HCT116 (cell line): ENCODE measurements at regions not wholly inside any gene's neighbourhood (a gene's known extent, or its start where the extent isn't known, plus 50 kb on each side); places are given as distances from the start of the nearest gene placed in this dataset.

ENCODE experiments used
- ATAC-seq: fragments of 200-7000 bp; cut with Tn5 transposase; 2 replicates; pipeline ENCODE4 v1.9.1; 2020; ENCODE audit warnings: mild to moderate bottlenecking, moderate library complexity
- BruUV-seq: library from RNA; stranded (reverse); fragments of 400-500 nt; replicated peaks from 2 replicates; lab custom pipeline; 2021; lab: Mats Ljungman, UMichigan
- CTCF ChIA-PET: fragments of 300-600 bp; sonication (Branson Sonifier 250); formaldehyde crosslinking; loops from one replicate; lab custom pipeline; 2021; ENCODE audit warnings: antibody characterized with exemption; lab: Charles Lee
- POLR2A ChIA-PET: fragments of 300-600, 350-600 bp; sonication (Branson Sonifier 250); formaldehyde crosslinking; loops from one replicate; lab custom pipeline; 2021; ENCODE audit warnings: antibody characterized with exemption; lab: Charles Lee
- RAD21 ChIA-PET, 2 experiments: fragments of 300-600 bp; sonication (Branson Sonifier 250); formaldehyde crosslinking; loops; one replicate each; lab custom pipeline; 2023; ENCODE audit warnings: low total read pairs in 2 of 2; ENCODE audit not compliant: uncharacterized antibody in 2 of 2, unreplicated experiment in 2 of 2, low non-redundant PET in 1 of 2; lab: Charles Lee
- DNase-seq: peaks from one replicate; pipeline ENCODE4 v3.0.0-alpha.2; 2010; ENCODE audit warnings: low read depth, low spot score
- H2AFZ ChIP-seq: fragments of 200-600 bp; shearing (Covaris generic), sonication (generic); 2 replicates; pipeline ENCODE4 v1.6.1; 2017; ENCODE audit warnings: low read depth, mixed run types, mixed read lengths, antibody characterized with exemption, low read length; ENCODE audit not compliant: poor library complexity, severe bottlenecking
- H3K27ac ChIP-seq: 2 replicates; pipeline ENCODE4 v1.5.1; 2012; ENCODE audit warnings: low read depth, low read length
- H3K27me3 ChIP-seq: fragments of 200-600 bp; sonication (generic); 2 replicates; pipeline ENCODE4 v1.6.1; 2016; ENCODE audit warnings: mixed run types, low read length, mixed read lengths; ENCODE audit not compliant: insufficient read depth
- H3K36me3 ChIP-seq, 2 experiments: fragments of 200-500 bp in 1 of 2; fragments of 200-600 bp in 1 of 2; sonication (Bioruptor generic) in 1 of 2; sonication (generic) in 1 of 2; 2 replicates each; pipeline versions ENCODE4 v1.5.1 to v1.6.1; 2014 to 2016; ENCODE audit warnings: low read length in 2 of 2, inconsistent platforms in 1 of 2, mixed read lengths in 1 of 2, mixed run types in 1 of 2; ENCODE audit not compliant: insufficient read depth in 2 of 2, control insufficient read depth in 1 of 2
- H3K4me1 ChIP-seq, 2 experiments: fragments of 200-600 bp in 1 of 2; sonication (generic) in 1 of 2; 2 replicates each; pipeline versions ENCODE4 v1.5.1 to v1.6.1; 2012 to 2017; ENCODE audit warnings: low read length in 2 of 2, inconsistent platforms in 1 of 2, mild to moderate bottlenecking in 1 of 2, mixed read lengths in 1 of 2, mixed run types in 1 of 2, moderate library complexity in 1 of 2; ENCODE audit not compliant: insufficient read depth in 2 of 2, control insufficient read depth in 1 of 2
- H3K4me2 ChIP-seq: fragments of 200-600 bp; sonication (generic); 2 replicates; pipeline ENCODE4 v1.6.1; 2017; ENCODE audit warnings: mixed run types, low read length, mixed read lengths
- H3K4me3 ChIP-seq, 2 experiments: fragments of 200-600 bp in 1 of 2; sonication (generic) in 1 of 2; replicated peaks in 1 of 2; 2 replicates each; pipeline ENCODE4 v1.5.1; 2011 to 2016; ENCODE audit warnings: low read length in 2 of 2, control low read depth in 1 of 2, low read depth in 1 of 2, mild to moderate bottlenecking in 1 of 2, mixed read lengths in 1 of 2, mixed run types in 1 of 2
- H3K79me2 ChIP-seq: fragments of 200-600 bp; sonication (generic); 2 replicates; pipeline ENCODE4 v1.6.1; 2017; ENCODE audit warnings: mild to moderate bottlenecking, mixed run types, low read length, moderate library complexity, mixed read lengths; ENCODE audit not compliant: insufficient read depth
- H3K9ac ChIP-seq: fragments of 200-600 bp; sonication (generic); 2 replicates; pipeline ENCODE4 v1.6.1; 2016; ENCODE audit warnings: low read length, mixed read lengths
- H3K9me2 ChIP-seq: fragments of 200-600 bp; sonication (generic), shearing (Covaris generic); 2 replicates; pipeline ENCODE4 v1.6.1; 2017; ENCODE audit warnings: mixed run types, mild to moderate bottlenecking, moderate library complexity; ENCODE audit not compliant: insufficient read depth
- H3K9me3 ChIP-seq, 2 experiments: fragments of 200-500 bp in 1 of 2; fragments of 200-600 bp in 1 of 2; sonication (Bioruptor generic) in 1 of 2; sonication (generic) in 1 of 2; 2 replicates each; pipeline ENCODE4 v1.6.1; 2014 to 2017; ENCODE audit warnings: low read length in 2 of 2, mixed read lengths in 2 of 2, inconsistent platforms in 1 of 2, low read depth in 1 of 2, mild to moderate bottlenecking in 1 of 2, mixed run types in 1 of 2, moderate library complexity in 1 of 2; ENCODE audit not compliant: control insufficient read depth in 1 of 2, insufficient read depth in 1 of 2
- H4K20me1 ChIP-seq: fragments of 200-600 bp; sonication (generic), shearing (Covaris generic); 2 replicates; pipeline ENCODE4 v1.6.1; 2017; ENCODE audit warnings: mixed run types, mild to moderate bottlenecking, moderate library complexity; ENCODE audit not compliant: insufficient read depth
- CBX3 ChIP-seq: IDR thresholded peaks from 2 replicates; pipeline ENCODE4 v1.6.1; 2012; ENCODE audit warnings: low read depth
- CEBPB ChIP-seq: IDR thresholded peaks from 2 replicates; pipeline ENCODE4 v1.6.1; 2012; ENCODE audit warnings: low read depth
- EGR1 ChIP-seq: IDR thresholded peaks from 2 replicates; pipeline ENCODE4 v1.6.1; 2012; ENCODE audit warnings: low read depth
- ELF1 ChIP-seq: IDR thresholded peaks from 2 replicates; pipeline ENCODE4 v1.6.1; 2012; ENCODE audit warnings: low read depth, borderline replicate concordance
- EZH2phosphoT487 ChIP-seq: fragments of 200-600 bp; IDR thresholded peaks from 2 replicates; pipeline ENCODE4 v1.6.1; 2018; ENCODE audit warnings: antibody characterized with exemption, borderline replicate concordance
- JUND ChIP-seq: IDR thresholded peaks from 2 replicates; pipeline ENCODE4 v1.6.1; 2012
- SIN3A ChIP-seq: IDR thresholded peaks from 2 replicates; pipeline ENCODE4 v1.6.1; 2012; ENCODE audit warnings: low read depth
- SP1 ChIP-seq: IDR thresholded peaks from 2 replicates; pipeline ENCODE4 v1.6.1; 2012; ENCODE audit warnings: low read depth
- TCF7L2 ChIP-seq: IDR thresholded peaks from 2 replicates; pipeline ENCODE4 v1.7.0; 2011; ENCODE audit warnings: borderline replicate concordance, inconsistent platforms; ENCODE audit not compliant: insufficient read depth, insufficient read length; ENCODE audit errors: extremely low read depth
- ZFX ChIP-seq: fragments of 450-650 bp; IDR thresholded peaks from 2 replicates; pipeline ENCODE4 v1.6.1; 2017
- ZNF274 ChIP-seq: fragments of 200-500 bp; sonication (Bioruptor generic); IDR thresholded peaks from 2 replicates; pipeline ENCODE4 v1.6.1; 2014; ENCODE audit warnings: mild to moderate bottlenecking, low read depth, low read length, inconsistent platforms
- intact Hi-C: fragments of 100-400 bp; cut with micrococcal nuclease; formaldehyde crosslinking; loops from 2 replicates; pipeline ENCODE4 v1.10.0; 2022
- TF ChIP-seq, protein P1 (sequence below): IDR thresholded peaks from 2 replicates; pipeline ENCODE4 v1.6.1; 2012; ENCODE audit warnings: low read depth
- TF ChIP-seq, protein P2 (sequence below), 3 experiments: fragments of 200-600 bp in 1 of 3; sonication (generic) in 1 of 3; IDR thresholded peaks in 2 of 3; conservative IDR thresholded peaks in 1 of 3; 2 replicates each; pipeline ENCODE4 v1.5.1; 2012 to 2017; ENCODE audit warnings: low read depth in 2 of 3, low read length in 2 of 3, antibody characterized with exemption in 1 of 3, borderline replicate concordance in 1 of 3, control low read depth in 1 of 3, mild to moderate bottlenecking in 1 of 3, mixed read lengths in 1 of 3, mixed run types in 1 of 3, moderate library complexity in 1 of 3; ENCODE audit not compliant: insufficient read depth in 1 of 3

DNA sequence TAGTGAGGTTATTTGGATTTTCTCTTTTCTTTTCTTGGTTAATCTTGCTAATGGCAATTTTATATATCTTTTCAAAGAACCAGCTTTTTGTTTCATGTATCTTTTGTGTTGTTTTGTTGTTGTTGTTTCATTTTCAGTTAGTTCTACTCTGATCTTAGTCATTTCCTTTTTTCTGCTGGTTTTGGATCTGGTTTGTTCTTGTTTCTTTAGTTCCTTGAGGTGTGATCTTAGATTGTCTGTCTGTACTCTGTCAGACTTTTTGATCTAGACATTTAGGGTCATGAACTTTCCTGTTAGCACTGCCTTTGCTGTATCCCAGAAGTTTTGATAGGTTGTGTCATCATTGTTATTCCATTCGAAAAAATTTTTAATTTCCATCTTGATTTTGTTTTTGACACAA lies 399.7 kb downstream of the TLE1 start:
- Histone ChIP-seq H3K4me2 (no peak overlapping the region), H3K27me3 (no peaks in the 10 kb centered on the region), H3K9me3 (no peaks in the 10 kb centered on the region), H4K20me1 (no peaks in the 10 kb centered on the region), H2AFZ (no peak overlapping the region), H3K36me3 (no peaks in the 10 kb centered on the region), H3K79me2 (no peaks in the 10 kb centered on the region), H3K9me2 (no peaks in the 10 kb centered on the region), H3K9ac (no peak overlapping the region), H3K4me3 (no peak overlapping the region), H3K4me1 (no peaks in the 10 kb centered on the region), H3K27ac (no peak overlapping the region)
- DNase-seq, result no peak
- TF ChIP-seq JUND, result no peak
- ChIA-PET RAD21 (no interaction called here), POLR2A (no interaction called here), CTCF (no interaction called here)
- intact Hi-C loops, result no loop called here
- ATAC-seq, result no peak
- no TSS peak for BruUV-seq

DNA sequence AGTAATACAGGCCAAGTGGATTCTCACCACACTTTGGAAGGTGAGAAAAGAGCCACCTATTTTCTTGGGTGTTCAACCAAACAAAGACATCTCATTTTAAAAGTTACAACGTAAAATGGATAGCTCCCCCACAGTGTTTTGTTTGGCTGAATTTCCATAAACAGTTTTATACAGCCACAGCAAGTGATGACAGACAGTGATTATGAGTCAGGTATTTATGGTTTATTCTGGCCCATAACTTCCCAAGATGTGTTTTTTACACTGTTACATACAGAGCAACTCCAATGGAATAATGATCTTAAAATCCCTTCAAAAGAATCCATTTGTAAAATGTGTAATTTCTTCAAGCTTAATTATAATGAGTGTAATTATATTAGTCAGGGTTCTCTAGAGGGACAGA lies 421.3 kb downstream of the TLE1 start:
- ATAC-seq, result no peak
- no peaks in the 10 kb centered on the region for H3K36me3 ChIP-seq
- no peak for TF ChIP-seq SP1
- TF ChIP-seq TCF7L2, result no peak
- no peak for TF ChIP-seq ZFX
- no peak for TF ChIP-seq ZNF274
- TF ChIP-seq EGR1, result no peak
- TF ChIP-seq, protein P1, sequence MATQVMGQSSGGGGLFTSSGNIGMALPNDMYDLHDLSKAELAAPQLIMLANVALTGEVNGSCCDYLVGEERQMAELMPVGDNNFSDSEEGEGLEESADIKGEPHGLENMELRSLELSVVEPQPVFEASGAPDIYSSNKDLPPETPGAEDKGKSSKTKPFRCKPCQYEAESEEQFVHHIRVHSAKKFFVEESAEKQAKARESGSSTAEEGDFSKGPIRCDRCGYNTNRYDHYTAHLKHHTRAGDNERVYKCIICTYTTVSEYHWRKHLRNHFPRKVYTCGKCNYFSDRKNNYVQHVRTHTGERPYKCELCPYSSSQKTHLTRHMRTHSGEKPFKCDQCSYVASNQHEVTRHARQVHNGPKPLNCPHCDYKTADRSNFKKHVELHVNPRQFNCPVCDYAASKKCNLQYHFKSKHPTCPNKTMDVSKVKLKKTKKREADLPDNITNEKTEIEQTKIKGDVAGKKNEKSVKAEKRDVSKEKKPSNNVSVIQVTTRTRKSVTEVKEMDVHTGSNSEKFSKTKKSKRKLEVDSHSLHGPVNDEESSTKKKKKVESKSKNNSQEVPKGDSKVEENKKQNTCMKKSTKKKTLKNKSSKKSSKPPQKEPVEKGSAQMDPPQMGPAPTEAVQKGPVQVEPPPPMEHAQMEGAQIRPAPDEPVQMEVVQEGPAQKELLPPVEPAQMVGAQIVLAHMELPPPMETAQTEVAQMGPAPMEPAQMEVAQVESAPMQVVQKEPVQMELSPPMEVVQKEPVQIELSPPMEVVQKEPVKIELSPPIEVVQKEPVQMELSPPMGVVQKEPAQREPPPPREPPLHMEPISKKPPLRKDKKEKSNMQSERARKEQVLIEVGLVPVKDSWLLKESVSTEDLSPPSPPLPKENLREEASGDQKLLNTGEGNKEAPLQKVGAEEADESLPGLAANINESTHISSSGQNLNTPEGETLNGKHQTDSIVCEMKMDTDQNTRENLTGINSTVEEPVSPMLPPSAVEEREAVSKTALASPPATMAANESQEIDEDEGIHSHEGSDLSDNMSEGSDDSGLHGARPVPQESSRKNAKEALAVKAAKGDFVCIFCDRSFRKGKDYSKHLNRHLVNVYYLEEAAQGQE, result no peak
- TF ChIP-seq JUND, result no peak
- no peak for TF ChIP-seq CEBPB
- TF ChIP-seq, protein P2, sequence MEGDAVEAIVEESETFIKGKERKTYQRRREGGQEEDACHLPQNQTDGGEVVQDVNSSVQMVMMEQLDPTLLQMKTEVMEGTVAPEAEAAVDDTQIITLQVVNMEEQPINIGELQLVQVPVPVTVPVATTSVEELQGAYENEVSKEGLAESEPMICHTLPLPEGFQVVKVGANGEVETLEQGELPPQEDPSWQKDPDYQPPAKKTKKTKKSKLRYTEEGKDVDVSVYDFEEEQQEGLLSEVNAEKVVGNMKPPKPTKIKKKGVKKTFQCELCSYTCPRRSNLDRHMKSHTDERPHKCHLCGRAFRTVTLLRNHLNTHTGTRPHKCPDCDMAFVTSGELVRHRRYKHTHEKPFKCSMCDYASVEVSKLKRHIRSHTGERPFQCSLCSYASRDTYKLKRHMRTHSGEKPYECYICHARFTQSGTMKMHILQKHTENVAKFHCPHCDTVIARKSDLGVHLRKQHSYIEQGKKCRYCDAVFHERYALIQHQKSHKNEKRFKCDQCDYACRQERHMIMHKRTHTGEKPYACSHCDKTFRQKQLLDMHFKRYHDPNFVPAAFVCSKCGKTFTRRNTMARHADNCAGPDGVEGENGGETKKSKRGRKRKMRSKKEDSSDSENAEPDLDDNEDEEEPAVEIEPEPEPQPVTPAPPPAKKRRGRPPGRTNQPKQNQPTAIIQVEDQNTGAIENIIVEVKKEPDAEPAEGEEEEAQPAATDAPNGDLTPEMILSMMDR (IDR thresholded peaks at IDR 0.05 in 2 of 3, conservative IDR thresholded peaks at IDR 0.05 in 1 of 3; ENCODE audit: borderline replicate concordance in 1 of 3, insufficient read depth in 1 of 3, low read depth in 2 of 3, low read length in 2 of 3), result no peak
- TF ChIP-seq EZH2phosphoT487, result no peak
- TF ChIP-seq SIN3A, result no peak
- no peak for TF ChIP-seq CBX3
- no peak for TF ChIP-seq ELF1
- H3K9me2 ChIP-seq, result no peaks in the 10 kb centered on the region
- H4K20me1 ChIP-seq, result no peaks in the 10 kb centered on the region
- RAD21 ChIA-PET, result no interaction called here
- no peaks in the 10 kb centered on the region for H3K9me3 ChIP-seq
- no peaks in the 10 kb centered on the region for H3K4me1 ChIP-seq
- POLR2A ChIA-PET, result no interaction called here
- H3K79me2 ChIP-seq, result no peaks in the 10 kb centered on the region
- no peak overlapping the region for H3K4me2 ChIP-seq
- CTCF ChIA-PET, result no interaction called here
- no peaks in the 10 kb centered on the region for H3K27me3 ChIP-seq
- H3K9ac ChIP-seq, result no peak overlapping the region
- DNase-seq, result no peak
- BruUV-seq, result no TSS peak
- H3K27ac ChIP-seq, result no peak overlapping the region
- no peak overlapping the region for H2AFZ ChIP-seq
- intact Hi-C loops, result no loop called here
- H3K4me3 ChIP-seq, result no peak overlapping the region
